Esophagus muscularis mucosa (tissue), 3 donors: ENCODE measurements at regions not wholly inside any gene's neighbourhood (a gene's known extent, or its start where the extent isn't known, plus 50 kb on each side); places are given as distances from the start of the nearest gene placed in this dataset.

ENCODE experiments used
- CTCF ChIP-seq, 3 experiments: fragments of 200-600 bp in 2 of 3; fragments of 450-650 bp in 1 of 3; sonication (generic) in 2 of 3; IDR thresholded peaks; one replicate each; pipeline ENCODE4 v1.5.1; 2017 to 2019; ENCODE audit warnings: antibody characterized with exemption in 3 of 3, mild to moderate bottlenecking in 2 of 3, moderate library complexity in 1 of 3
- POLR2A ChIP-seq: fragments of 450-650 bp; IDR thresholded peaks from one replicate; pipeline ENCODE4 v1.6.1; 2017; ENCODE audit warnings: antibody characterized with exemption, moderate library complexity, mild to moderate bottlenecking, low read depth
- POLR2AphosphoS5 ChIP-seq, 2 donors: sonication (generic); formaldehyde crosslinking; IDR thresholded peaks; one replicate each; pipeline ENCODE4 v1.6.1; 2017; ENCODE audit warnings: antibody characterized with exemption in 2 of 2

- TF ChIP-seq POLR2AphosphoS5 (IDR thresholded peaks at IDR 0.05) (no peak), CTCF (IDR thresholded peaks at IDR 0.05) (no peak), POLR2A (no peak)
Measured at GRCh38 chr4:37040816-37041215, 203.7 kb upstream of the NWD2 start.
